Muscle layer of duodenum (tissue), 2 donors: ENCODE measurements at regions not wholly inside any gene's neighbourhood (a gene's known extent, or its start where the extent isn't known, plus 50 kb on each side); places are given as distances from the start of the nearest gene placed in this dataset.
A peak's percentile ranks its signal among the peaks of the same experiment; 100 is the strongest.

Experiments
- H3K27ac ChIP-seq: one replicate; pipeline ENCODE4 v1.7.0; 2013; ENCODE audit warnings: mild to moderate bottlenecking, low read length
- H3K27me3 ChIP-seq: one replicate; pipeline ENCODE4 v1.7.0; 2013; ENCODE audit warnings: low read depth, mild to moderate bottlenecking, control low read depth, low read length
- H3K36me3 ChIP-seq, 2 donors: one replicate each; pipeline ENCODE4 v1.7.0; 2013; ENCODE audit warnings: low read length in 2 of 2, control low read depth in 1 of 2, mild to moderate bottlenecking in 1 of 2; ENCODE audit not compliant: insufficient read depth in 2 of 2, control insufficient read depth in 1 of 2
- H3K4me1 ChIP-seq, 2 donors: one replicate each; pipeline ENCODE4 v1.7.0; 2013; ENCODE audit warnings: low read length in 2 of 2, mild to moderate bottlenecking in 2 of 2, control low read depth in 1 of 2, moderate library complexity in 1 of 2; ENCODE audit not compliant: insufficient read depth in 2 of 2, control insufficient read depth in 1 of 2
- H3K4me3 ChIP-seq, 2 donors: one replicate each; pipeline ENCODE4 v1.7.0; 2013; ENCODE audit warnings: low read length in 2 of 2, low read depth in 1 of 2, mild to moderate bottlenecking in 1 of 2
- H3K9me3 ChIP-seq, 2 donors: one replicate each; pipeline ENCODE4 v1.7.0; 2013; ENCODE audit warnings: low read length in 2 of 2, control low read depth in 1 of 2, mild to moderate bottlenecking in 1 of 2; ENCODE audit not compliant: control insufficient read depth in 1 of 2
- donor health status: healthy.

DNA sequence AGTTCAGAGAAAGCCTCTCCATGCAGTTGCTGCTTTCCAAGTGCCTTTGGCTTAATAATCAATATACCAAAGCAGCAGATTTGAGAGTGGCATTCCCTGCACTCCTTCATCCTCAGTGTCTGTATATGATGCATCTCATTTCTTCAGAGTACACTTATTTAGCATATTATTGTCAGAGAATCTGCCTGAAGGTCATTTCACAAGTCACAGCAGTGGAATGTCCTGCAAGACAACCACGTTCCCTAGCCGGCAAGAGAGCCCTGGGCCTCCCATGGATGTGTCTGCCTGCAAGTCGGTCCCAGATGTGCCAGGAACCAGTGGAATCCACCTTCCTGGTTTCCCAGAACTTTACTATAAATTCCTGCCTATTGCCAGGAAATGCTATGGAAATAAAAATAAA is 289.4 kb upstream of the IGFBP3 start:
- Histone ChIP-seq H3K36me3 (no peaks in the 10 kb centered on the region), H3K27ac (no peak overlapping the region), H3K4me1 (peaks cover 0 to 6% of the 10 kb centered on the region in 2 donors), H3K9me3 (no peaks in the 10 kb centered on the region), H3K27me3 (no peaks in the 10 kb centered on the region), H3K4me3 (no peak overlapping the region)

DNA sequence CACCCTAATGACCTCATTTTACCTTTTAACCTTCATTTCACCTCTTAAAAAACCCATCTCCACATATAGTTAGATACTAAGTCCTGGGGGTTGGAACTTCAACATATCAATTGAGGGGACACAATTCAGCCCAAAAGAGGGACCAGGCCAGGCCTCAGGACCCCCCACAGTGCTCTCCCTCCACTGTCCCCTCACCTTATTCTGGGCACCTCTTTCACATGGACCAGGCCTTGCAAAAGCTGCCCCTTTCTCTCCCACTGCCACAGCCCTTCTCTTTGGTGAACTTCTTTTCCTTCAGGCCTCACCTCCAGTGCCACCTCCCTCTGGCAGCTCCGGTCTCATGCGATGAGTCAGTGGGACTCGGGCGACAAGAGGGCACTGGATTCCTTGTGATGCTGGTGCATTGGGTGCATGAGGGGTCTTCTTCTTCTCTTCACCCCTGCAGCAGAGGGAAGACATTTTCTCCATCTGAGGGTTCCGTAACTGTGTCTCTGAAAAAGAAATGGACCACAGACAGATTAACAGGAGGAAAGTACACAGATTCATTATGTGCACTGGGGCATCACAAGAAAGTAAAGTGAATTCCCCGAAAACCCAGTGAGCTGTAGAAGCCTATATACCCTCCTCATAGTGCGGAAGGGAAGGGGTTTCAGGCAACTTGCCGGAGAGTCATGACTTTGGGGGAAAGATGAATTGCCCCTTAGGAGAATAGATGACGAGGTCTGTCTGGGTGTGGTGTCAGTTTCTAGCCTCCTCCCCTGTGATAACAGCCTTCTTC is 288.7 kb upstream of the IGFBP3 start:
- H3K4me3 ChIP-seq = no peak overlapping the region
- no peaks in the 10 kb centered on the region for H3K9me3 ChIP-seq
- no peaks in the 10 kb centered on the region for H3K27me3 ChIP-seq
- peaks cover 0 to 6% of the 10 kb centered on the region in 2 donors for H3K4me1 ChIP-seq
- no peaks in the 10 kb centered on the region for H3K36me3 ChIP-seq
- H3K27ac ChIP-seq = no peak overlapping the region

DNA sequence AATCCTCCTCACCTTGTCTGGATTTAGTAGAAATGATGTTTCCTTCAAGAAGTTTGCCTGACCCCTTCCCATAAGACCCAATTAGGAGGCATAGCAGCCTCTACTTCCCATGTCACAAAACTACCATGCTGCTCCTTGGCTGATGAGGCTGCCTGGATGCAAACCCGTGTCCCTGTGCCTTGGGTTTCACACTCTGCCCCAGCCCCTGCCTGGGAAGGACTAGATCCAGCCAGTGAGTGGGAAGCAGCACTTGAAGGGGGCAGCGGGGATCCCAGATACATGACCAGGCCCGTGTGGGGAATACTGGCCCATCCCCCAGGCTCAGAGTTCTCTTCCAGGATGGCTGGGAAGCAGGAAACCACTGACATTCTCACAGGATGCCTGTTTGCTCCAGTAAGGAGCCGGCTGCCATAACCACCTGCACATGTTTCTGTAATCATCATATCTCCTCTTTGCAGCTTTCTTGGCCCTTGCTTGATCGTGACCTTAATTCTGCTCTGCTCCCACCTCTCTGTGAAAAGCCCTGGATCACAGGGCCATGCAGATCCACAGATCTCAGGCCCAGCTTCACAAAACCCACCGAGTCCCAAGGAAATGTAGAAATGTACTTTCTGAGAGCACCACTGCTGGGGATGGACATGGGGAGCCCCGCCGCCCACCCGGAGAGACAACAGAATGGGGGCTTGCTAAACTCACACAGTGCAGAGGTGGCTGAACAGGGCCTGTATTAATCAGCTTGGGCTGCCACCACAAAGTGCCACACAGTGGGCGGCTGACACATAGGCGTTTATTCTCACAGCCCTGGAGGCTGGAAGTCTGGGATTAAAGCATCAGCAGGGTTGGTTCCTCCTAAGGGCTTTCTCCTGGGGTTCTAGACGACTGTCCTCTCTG is 287.8 kb upstream of the IGFBP3 start:
- H3K27ac ChIP-seq = no peak overlapping the region
- H3K4me1 ChIP-seq = peaks cover 0 to 6% of the 10 kb centered on the region in 2 donors

DNA sequence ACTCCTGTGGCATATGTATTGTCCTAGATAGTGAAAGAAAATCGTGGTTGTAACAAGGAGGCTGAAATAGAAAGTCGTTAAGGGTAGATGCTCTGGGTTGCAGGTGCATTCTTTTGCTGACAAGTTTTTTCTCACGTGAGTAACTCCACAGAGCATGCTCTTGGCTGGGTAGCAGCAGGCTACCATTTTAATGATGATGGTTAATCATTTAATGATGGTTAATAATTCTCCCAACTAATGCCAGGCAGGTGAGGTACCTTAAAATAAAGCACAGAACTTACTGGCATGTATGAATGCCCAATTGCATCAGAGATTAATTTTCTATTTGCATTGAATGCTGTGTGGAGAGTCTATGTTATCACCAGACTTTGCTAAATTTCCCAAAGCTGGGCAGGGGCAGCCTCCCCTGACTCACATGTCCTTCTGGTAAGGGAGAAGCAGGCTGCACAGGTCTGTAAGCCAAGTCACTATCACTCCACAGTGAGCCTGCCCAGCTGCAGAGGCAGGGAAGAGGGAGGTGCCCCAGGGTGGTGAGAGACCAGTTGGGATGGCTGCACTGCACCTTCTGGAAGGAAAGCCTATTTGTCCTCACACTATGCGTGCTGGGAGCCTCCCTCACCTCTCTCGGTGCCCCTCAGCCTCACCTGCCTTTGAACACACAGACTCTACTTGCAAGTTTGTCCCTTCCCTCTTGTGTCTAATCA is 287.0 kb upstream of the IGFBP3 start:
- no peak overlapping the region for H3K4me3 ChIP-seq
- no peaks in the 10 kb centered on the region for H3K36me3 ChIP-seq
- peaks cover 0 to 6% of the 10 kb centered on the region in 2 donors for H3K4me1 ChIP-seq
- no peaks in the 10 kb centered on the region for H3K9me3 ChIP-seq
- no peak overlapping the region for H3K27ac ChIP-seq
- no peaks in the 10 kb centered on the region for H3K27me3 ChIP-seq

More for the DNA sequence above, 287.8 kb upstream of the IGFBP3 start:
- no peak overlapping the region for H3K4me3 ChIP-seq
- no peaks in the 10 kb centered on the region for H3K36me3 ChIP-seq
- no peaks in the 10 kb centered on the region for H3K27me3 ChIP-seq
- H3K9me3 ChIP-seq = no peaks in the 10 kb centered on the region

DNA sequence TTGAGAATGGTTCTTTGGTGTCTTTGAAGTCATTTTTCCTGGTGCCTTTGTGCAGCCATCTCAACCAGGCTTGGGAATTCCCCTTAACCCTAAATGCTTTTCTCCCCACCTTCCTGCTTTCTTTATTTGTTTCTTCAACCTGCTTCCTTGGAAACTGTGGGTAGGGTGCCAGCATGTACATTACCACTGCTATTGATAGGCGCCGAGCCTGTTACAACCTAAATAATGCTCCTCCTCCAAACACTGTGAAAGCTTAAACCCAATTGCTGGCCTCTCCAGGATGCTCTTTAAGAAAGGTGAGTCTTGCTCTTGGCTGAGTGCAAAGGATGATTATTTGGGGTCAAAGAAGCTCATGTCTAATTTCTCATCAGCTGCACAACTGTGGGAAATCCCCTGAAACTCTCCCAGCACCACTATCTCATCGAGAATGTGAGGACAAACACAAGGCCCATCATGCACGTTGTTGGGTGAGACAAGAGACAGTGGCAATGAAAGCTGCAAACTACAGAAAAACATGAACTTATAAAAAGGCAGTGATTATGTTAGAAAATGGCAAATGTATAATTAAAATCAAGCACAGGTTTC is 285.5 kb upstream of the IGFBP3 start:
- Histone ChIP-seq H3K27ac (peak overlapping the region; percentile 18), H3K27me3 (no peaks in the 10 kb centered on the region), H3K36me3 (no peaks in the 10 kb centered on the region), H3K4me1 (peaks cover 0 to 6% of the 10 kb centered on the region in 2 donors), H3K4me3 (no peak overlapping the region), H3K9me3 (no peaks in the 10 kb centered on the region)

DNA sequence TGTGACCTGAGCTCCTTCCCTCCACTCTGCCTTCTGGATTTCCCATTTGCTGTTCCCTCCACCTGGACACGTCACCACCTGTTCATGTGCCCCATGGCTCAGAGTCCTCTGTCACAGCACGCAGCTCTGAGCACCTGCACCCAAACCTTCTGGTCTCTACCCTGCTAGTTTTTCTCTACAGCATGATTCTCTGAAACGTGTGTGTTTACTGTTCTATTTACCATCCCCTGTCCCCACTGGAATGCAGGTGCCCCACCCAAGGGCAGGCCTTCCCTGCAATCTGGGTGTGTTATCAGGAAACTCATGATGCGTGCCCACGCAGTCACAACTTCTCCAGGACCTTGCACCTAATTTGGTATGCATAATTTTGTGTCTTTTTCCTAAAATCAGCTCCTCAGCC is 284.4 kb upstream of the IGFBP3 start:
- Histone ChIP-seq H3K36me3 (no peaks in the 10 kb centered on the region), H3K4me3 (no peak overlapping the region), H3K27me3 (no peaks in the 10 kb centered on the region), H3K9me3 (no peaks in the 10 kb centered on the region), H3K27ac (peak overlapping the region; percentile 18), H3K4me1 (peaks cover 0 to 6% of the 10 kb centered on the region in 2 donors)

DNA sequence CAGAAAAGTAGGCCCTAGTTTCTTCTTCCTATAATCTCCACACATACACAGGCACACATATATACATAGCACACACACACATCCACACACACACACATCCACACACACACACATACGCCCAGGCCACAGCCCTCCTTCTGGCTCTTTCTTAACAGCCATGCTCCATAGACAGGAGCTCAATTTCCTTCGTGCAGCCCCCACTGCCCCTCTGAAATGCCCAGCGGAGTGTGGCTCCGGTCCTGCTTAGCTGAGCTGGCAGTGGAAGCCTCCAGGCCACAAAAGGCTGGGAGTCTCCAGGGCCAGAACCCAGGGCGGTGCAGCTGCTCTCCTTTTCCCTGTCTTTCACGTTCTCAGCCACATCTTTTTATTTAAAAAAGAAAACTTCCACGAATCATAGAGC is 282.9 kb upstream of the IGFBP3 start:
- no peaks in the 10 kb centered on the region for H3K9me3 ChIP-seq
- no peak overlapping the region for H3K27ac ChIP-seq

DNA sequence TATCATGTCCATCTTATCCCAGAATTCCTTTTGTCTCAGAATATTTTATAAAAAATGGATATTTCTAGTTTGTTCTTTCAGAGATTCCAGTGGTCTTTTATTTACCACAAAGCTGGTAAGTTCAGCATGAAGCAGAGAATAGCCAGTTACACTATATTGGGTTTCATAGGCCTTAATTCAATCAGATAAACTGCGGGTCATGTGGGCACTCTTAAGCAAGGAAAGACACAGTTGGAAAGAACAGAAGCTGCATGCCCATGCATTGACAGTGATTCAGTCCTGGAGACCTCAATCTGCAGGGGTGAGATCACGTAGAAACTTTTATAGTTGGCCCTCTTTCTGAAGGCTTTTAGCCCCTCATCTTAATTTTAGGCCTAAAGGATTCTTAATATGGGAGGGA is 281.3 kb upstream of the IGFBP3 start:
- Histone ChIP-seq H3K36me3 (no peaks in the 10 kb centered on the region), H3K9me3 (no peaks in the 10 kb centered on the region), H3K27ac (no peak overlapping the region), H3K4me3 (no peak overlapping the region), H3K4me1 (peaks cover 0 to 6% of the 10 kb centered on the region in 2 donors), H3K27me3 (no peaks in the 10 kb centered on the region)

More for the DNA sequence above, 282.9 kb upstream of the IGFBP3 start:
- Histone ChIP-seq H3K36me3 (no peaks in the 10 kb centered on the region), H3K27me3 (no peaks in the 10 kb centered on the region), H3K4me1 (peaks cover 0 to 6% of the 10 kb centered on the region in 2 donors), H3K4me3 (no peak overlapping the region)

DNA sequence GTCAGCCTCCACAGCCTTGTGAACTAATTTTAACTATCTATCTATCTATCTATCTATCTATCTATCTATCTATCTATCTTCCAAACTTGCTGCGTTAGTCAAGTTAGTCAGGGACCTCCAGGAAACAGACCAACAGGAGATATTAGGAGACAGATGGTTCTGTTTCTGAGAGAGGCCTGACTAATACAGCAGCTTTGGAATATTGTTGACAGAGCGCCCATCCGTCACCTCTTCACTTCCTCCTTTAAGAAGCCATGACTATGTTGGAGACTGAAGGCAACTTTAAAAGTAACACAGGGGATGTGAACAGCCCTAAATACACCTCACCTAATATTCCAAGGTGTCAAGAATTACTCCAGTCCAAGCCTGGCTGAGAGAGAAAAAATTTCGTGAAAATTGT is 280.9 kb upstream of the IGFBP3 start:
- H3K4me1 ChIP-seq = peaks cover 0 to 6% of the 10 kb centered on the region in 2 donors
- no peaks in the 10 kb centered on the region for H3K27me3 ChIP-seq
- no peaks in the 10 kb centered on the region for H3K36me3 ChIP-seq
- H3K4me3 ChIP-seq = no peak overlapping the region
- H3K27ac ChIP-seq = no peak overlapping the region
- H3K9me3 ChIP-seq = no peaks in the 10 kb centered on the region

DNA sequence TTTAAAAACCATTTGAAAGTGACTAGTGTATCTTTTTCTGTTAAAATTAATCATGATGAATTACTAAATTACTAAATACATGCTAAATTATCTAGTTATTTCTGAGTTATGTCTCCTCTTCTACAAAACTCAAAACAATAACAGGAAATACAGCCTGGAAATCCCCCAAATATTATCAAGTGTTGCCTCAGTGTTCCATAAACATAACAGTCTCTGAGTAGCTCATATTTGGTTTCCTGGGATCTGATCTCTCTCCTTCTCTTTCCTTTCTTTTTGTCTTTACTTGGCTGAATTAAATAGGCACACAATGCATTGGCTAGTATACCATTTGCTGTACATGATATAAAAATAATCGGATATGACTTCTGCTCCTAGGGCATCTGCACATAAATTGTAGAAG is 277.6 kb upstream of the IGFBP3 start:
- no peak overlapping the region for H3K27ac ChIP-seq
- no peak overlapping the region for H3K4me3 ChIP-seq
- H3K27me3 ChIP-seq = no peaks in the 10 kb centered on the region
- no peaks in the 10 kb centered on the region for H3K4me1 ChIP-seq
- no peaks in the 10 kb centered on the region for H3K36me3 ChIP-seq
- H3K9me3 ChIP-seq = no peaks in the 10 kb centered on the region
